NAMALWA (cell line): ENCODE measurements at regions not wholly inside any gene's neighbourhood (a gene's known extent, or its start where the extent isn't known, plus 50 kb on each side); places are given as distances from the start of the nearest gene placed in this dataset.

Source experiments
- DNase-seq: peaks from one replicate; pipeline ENCODE4 v3.0.0-alpha.2; 2015; ENCODE audit warnings: low spot score

DNA sequence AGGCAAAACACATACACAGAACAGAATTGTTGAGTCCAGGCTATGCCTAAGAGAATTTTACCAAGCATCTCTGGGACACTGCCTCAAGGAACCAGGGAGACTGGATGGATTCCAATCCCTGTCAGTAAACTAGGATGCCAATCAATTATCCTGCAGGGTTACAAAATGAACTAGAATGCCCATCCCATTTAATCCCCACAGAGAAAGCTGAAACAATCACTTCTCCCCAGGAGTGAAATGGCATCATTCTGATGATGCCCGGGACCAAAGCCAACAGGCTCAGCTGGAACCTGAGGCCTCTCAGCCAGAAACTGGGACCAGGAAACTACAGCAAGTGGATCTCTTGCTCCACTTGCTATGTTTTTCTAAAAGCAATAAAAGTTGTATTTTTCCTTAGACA is 130.0 kb upstream of the TJP1 start:
- DNase-seq, result no peak

DNA sequence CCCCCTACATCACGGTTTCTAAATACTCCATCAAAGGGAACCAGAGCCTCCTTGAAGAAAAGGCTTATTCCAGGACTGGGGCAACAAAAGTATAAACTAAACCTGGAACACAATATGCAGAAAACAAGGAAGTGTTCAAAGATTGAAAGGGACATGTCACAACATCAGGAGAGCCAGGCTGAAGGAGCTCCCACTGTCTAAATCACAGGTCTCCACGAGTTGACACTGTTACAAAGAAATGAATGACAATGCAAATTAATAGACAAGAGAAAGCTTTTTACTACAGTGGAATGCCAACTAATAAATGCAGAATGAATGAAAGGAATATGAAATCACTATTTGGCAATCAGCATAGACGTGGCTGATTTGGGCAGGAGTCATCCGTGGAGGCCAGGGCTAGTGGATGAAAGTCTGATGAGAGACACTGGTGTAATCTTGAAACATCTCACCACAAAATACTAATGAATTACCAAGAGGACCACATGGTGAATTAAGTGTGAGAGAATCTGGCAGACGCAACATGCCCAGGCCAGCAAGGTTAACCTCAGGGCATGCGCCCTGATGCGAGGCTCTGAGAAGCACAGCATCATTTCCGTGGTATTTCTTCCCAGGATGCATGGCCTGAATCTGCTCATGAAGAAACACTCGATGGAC is 123.8 kb upstream of the TJP1 start:
- DNase-seq, result no peak

DNA sequence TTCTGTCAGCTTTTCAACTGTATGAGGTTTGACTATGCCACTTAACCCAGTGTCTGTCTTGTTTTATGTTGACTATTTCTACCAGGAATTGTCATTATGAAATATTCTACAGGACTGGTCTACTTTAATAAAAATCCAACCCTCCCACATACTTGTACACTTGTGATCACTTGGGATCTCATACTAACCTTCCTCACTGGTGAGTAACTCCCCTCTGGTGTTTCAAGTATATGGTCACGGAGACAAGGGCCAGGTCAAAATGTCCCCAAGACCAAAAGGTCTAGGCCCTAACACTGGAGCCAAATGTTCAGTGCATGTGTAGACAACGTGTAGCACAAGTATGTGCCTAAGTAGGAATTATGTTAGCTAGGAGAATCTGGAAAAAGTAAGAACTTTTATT is 122.7 kb upstream of the TJP1 start:
- no peak for DNase-seq

DNA sequence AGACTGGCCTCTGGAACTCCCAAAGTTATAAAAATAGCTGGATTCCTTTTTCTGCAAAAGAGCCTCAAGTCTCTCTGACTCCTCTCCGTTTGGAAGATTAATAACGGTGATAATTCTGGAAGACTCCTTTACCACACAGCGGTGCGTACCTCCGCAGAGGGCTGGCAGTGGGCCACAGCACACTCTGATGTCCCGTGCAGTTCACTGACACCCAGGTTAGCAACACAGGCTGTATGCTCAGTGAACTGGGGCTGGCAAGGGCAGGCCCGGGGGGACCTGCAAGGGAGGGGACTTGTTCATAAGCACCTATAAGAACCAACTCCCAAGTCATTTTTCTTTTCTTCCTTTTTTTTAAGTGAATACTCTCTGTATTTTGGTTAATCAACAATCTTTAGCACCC is 120.3 kb upstream of the TJP1 start:
- DNase-seq, result no peak

DNA sequence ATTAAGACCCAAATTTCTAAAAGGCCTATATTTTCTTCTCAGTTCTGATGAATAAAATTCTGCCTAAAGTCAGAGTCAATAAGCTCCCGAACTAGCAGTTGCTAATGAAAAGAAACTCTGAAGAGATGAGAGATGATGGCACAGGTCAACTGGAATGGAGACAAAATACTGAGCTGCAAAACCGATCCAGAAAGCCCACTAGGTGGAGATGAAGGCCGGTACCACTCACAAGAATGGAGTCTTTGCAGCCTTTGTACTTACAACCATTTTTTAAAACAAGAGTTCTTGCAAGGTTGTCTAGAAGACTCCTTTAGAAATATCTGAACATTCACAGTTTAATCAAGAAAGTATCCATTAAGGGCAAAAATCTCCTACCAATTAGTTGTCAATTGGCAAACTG is 119.9 kb upstream of the TJP1 start:
- DNase-seq, result no peak

DNA sequence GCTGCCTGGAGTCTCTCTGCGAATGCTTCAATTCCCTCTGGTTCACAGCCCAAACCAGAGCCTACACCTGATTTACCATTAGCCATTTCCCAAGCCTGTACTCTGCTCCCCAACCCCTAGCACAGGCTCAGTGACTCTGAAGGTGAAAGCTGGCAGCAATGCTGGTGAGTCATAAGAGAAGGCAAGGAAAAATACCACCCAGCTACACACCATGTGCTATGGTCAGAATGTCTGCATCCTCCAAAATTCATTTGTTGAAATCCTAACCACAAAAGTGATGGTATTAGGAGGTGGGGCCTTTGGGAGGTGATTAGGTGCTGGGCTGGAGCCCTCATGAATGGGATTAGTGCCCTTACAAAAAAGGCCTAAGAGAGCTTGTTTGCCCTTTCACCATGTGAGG is 117.1 kb upstream of the TJP1 start:
- DNase-seq, result no peak

DNA sequence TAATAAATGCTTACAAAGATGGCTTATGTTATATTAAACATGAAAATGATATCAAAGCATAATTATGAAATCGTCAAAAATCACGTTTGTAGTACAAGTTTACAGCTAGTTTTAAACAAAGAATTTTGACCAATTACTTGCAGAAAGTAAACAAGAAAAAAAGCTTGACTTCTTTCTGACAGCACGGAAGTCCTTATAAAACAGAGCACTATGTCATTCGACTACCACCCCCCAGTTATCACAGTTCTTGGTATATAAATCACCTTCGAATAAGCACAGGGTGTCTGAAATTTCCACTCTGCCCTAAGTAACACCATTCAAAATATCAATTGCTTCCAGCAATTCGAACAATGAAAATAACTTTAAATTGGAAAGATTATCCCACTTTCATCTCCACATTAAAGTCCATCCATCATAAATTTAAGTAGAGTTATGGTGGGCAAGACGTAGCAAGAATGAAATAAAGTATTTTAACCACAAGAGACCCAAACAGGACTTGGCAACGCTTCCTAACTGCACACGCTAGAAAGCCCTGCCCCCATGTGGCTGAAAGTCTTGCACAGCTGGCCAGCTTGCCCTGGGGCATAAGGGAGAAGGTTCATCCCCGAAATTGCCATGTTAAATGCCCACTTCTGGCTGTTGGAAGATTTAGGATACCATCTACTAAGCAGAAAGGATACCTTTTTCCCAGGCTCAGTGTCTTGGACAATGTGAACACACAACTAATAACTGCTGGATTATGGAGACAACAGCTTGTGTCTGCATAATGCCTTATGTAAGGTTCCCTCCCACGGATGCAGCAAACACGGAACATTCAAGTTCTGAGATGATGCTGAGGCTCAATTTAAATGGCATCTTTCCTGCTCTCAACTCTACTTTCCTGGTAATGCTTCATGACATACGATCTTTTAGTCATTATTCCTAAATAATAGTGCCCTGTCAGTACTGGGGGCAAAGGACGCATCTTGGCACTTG is 116.4 kb upstream of the TJP1 start:
- DNase-seq, result no peak

DNA sequence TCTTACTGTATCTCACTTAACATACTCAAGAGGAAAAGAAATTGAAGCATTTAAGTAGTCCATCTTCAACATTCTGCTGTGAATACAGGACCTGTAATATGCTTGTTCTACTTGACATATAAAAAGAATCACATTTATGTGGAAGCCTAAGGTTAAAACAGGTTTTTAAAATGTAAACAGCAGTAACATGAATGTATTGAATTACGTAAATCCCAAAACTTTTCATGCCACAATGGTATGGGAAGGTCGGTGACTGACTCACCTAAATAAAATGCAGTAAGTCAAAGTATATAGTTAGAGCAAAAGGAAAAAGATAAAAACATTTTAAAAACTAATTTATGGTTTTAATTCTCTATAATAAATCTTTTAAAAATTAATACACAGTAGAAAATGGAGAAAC is 115.7 kb upstream of the TJP1 start:
- no peak for DNase-seq

DNA sequence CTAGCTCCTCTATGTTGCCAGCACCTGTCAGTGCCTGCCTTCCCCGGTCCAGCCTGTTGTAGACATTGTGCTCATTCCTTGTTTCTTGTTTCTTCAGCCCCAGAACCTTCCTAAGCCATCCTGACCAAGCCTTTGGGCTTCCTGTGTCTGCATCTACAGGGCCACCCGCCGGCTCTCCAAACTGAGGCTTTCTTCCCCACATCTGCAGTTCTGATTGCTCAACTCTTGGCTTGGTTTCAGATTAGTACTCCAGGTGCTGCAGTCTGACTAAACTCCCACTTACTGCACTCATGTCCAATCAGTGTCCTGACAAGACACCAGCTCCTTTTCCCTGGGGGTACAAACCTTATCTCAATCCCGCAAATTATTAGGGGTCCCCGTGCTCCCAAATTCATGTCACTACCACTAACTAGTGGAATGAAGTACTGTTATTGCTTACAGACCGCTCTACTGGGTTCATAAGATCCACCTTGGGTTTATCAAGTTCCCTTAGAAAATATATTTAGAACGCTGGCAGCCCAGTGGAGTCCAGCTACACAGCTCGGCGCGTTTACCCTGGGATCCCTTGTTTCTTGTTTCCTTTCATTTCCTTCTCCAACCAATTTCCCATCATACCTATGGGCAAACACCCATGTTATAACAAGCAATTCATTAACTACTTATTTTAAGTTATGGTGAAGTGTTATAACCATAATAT is 114.2 kb upstream of the TJP1 start:
- DNase-seq, result no peak

DNA sequence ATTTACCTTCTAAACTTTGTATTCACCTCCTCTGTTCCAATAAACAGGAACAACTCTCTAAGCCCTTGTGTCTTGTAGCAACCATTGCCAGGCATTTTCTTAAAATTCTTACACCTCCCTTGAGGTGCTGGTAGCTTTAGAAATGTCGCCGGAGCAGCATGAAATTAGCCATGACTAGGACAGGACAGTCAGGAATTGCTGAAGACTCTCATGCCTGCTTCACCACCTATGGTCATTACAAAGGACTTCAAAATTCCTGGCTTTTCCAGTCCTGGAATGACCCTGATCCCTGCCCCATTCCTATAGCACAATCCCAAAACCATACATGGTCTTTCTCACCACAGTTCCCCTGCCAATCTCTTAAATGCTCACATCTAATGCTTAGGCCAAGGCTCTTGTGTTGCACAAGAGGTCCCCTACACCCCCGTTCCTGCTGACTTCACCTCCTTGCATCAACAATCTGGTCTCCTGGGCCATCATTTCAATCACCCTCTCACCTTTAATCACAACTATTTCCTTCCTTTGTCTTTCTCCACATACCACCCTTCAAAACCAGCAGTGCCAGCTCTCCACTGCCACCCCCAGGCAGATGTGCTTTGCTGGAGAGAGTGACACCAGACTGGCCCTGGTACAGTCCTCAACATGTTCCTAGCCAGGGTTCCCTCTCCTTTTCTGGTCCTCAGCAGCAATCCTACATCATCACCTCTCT is 113.2 kb upstream of the TJP1 start:
- DNase-seq, result peak; percentile 13

DNA sequence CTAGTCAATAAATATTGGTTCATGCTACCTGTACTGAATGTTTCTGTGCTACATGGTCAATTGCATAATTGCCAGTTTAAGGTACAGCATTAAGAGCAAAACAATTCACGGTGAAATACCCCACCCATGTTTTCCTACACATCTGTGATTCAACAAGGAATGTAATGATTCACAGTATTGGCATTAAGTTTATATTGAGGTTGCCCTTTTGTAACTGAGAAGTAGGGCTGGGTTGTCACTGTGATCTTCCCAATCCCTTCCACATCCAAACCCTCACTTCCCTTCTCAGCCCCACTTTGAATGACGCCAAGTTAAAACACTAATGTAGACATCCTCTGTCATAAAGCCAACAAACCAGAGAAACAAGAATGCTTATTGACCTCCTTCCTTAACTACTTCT is 112.0 kb upstream of the TJP1 start:
- no peak for DNase-seq

DNA sequence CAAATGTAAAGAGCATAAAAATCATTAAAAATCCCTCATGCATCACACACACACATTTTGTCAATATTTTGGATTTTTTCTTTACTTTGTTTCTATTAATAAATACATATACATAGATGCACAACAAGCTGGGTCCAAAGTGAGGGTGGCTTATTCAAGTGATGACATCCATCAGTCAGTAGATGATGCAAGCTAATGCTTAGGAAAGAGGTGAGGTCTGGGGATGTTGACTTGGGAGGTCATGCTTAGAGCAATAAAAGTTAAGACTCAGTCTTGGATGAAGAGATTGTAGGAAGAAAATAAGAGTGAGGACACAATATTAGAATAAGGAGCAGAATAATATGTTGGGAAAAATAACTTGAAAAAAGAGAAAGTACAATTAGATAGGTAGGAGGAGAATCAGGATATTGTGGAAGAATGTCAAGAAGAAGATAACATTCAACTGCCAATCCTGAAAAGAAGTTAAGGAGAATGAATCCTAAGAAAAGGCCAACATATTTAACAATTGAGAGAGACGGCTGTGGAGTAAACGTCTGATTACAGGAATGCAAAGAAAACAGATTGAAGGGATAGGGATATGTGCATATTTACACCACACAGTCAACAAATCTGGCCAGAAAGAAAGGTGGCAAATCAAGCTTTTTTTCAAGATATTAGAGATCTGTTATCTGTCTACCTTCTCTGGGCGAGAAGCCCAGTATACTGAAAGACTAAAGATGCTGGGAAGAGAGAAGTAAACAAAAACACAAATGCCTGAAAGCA is 111.0 kb upstream of the TJP1 start:
- no peak for DNase-seq

DNA sequence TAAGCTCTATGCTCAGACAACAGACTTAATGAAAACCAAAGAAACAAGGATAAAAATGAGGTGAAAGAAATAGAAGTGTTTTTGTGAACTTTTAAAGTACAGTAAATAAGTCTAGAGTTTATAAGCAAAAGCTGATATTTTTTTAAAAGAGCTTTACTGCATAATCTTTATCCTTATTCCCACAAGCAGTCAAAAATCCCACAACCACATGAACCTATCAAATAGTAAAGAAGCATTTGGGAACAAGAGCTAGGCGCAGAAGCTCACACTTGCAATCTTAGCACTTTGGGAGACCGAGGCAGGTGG is 103.8 kb upstream of the TJP1 start:
- DNase-seq, result no peak

DNA sequence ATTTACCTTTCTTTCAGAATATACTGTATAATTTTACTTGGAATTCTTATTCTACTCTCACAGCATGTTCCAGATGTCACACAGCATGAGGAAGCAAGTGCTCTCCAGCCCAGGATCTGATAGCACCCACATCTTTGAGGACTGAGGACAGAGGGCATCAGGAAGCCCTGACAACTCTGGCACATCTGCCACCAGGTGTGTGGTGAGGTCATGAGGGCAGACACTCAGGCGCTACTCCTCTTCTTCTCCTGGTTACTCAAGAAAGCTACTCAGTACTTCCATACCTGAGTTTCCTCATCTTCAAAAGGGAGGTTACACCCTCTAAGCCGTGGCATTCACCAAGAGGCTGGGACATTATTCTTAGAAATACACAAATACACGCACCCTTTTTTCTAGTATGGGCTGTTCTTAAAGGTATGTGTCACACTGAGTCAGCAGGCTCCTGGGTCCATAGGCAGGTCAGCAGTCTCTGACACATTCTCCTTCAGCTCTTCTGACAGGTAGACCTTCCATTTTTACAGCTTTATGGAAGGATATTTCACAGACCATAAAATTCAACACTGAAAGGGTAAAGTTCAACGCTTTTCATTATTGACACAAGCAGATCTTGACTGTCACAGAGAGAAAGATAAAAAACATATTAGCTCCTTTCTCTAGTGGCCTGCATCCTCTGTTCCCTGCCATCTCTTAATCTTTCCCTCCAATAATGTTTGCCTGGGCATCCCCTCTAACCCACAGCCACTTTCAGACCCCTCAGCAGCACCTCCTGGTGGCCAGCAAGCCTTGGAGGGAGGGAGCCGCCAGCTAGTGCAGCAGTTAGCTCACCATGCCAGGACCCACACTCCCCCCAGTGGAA is 103.2 kb upstream of the TJP1 start:
- peak; percentile 68 for DNase-seq

DNA sequence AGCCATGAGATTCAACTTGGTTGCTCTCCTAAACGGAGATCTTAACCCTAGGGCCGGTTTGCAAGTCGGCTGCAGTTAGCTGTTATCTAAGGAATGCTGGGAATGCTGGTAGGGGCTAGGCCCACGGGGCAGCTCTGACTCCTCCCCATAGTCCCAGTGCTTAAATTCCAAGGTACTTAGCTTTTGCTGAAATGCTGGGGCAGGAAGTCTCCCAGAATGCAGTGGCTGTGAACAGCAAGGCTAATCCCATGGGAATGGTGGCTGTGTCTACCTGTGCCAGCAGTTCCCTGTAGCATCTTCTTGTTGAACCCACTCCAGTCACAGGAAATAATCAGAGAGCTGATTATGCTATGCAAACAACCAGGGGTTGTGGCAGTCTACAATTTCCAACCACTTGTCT is 102.5 kb upstream of the TJP1 start:
- no peak for DNase-seq

DNA sequence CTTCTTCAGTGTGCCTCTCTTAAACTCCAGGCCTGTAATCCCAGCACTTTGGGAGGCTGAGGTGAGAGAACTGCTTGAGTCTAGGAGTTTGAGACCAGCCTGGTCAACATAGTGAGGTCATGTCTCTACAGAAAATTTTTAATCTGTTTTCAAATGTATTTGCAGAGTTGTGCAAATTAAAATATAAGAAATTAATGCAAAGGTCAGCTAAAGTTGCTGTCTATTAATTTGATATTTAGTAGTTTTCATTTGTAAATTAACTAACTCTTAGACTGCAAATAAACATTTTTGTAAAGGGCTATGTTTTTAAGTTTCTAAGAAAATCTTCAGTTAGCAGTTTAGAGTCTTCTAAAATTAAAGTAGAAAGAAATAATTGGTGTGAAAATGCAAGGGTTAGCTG is 99.9 kb upstream of the TJP1 start:
- DNase-seq, result no peak

DNA sequence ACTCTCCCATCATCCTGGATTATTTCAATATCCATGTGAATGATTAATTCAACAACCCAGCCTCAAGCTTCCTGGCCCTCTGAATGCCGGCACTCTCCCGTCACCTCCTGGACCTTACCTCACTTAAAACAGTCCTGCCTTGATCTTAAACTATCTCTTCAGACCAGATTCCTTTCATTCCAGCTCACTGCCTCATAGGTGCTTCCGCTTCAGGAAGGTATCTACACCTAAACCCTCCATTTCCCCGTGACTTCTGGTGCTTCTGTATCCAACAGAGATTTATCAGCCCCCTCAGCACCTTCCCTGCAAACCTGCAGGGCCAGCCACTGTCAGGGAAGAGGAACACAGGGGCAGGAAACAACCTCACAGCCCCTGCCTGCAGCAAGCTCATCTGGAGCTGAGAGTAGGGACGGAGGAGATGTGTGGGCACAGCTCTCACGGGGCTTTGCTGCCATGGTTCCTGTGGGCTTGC is 98.9 kb upstream of the TJP1 start:
- DNase-seq, result no peak

DNA sequence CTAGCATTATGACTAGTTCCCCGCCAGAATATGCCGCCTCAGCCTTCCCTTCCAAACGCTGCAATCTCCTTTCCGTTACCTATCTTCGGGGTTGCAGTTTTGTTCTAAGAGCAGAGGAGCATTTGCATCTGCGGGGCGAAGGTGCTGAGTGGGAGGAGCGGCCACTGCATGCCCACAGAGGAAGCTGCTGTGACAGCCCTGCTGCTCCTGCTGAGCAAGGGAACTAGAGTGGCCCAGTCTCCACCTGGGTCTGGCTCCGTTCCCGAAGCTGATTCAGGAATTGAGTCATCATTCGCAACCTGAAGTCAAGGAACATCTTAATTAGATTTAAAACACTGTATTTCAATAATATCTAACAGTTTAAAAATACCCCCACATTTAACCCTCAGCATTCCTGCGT is 98.2 kb upstream of the TJP1 start:
- DNase-seq, result no peak

DNA sequence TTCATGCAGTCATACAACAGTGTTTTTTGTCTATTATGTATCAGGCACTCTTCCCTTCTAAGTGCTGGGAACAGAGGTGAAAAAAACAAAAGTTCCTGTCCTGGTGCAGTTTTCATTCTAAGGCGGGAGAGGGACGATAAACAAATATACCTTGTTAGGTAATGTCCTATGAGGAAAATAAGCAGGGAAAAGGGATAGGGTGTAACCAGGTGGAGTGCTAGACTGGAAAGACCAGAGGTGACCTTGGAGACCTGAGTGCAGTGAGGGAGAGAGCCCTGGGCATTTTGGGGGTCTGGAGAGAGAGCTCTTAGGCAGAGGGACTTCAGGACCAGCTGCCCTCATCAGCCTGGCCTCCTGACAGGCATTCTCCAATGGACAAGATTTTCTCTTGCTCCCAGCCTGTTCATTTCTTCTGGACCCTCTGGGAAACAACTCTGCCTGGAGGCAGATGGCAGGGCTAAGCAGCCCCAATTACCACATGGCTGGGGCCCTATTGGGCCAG is 97.2 kb upstream of the TJP1 start:
- DNase-seq, result no peak
